ENCODE measurements at regions not wholly inside any gene's neighbourhood (a gene's known extent, or its start where the extent isn't known, plus 50 kb on each side); places are given as distances from the start of the nearest gene placed in this dataset.

GRCh38 chr10:6659451-6659850 lies 79.4 kb upstream of the PRKCQ start:
- intact Hi-C loops (cut with DNase I): no loop called here
- DNase-seq (ENCODE audit: missing footprints) (no peak), ATAC-seq (no peak)

DNA sequence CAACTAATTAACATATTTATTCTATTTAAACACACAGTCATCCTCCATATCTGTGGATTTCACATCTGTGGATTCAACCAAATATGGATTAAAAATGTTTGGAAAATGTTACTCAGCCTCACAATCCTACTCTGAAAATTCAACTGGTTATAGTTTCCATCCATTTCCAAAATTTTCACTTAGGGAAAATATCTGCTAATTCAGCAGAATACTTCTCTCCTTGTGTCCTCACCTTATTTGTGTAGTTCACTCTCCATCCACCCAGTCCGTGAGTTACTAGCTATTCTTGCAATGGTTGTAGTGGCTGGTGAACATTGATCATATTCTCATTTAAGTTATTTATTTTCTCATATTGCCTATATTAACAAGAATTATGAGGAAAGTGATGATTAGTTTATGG lies 77.6 kb upstream of the PRKCQ start:
- no peak for ATAC-seq
- intact Hi-C loops (cut with DNase I): no loop called here
- no peak for DNase-seq (ENCODE audit: missing footprints)

GRCh38 chr10:6657196-6657595 lies 77.1 kb upstream of the PRKCQ start:
- intact Hi-C loops (cut with DNase I): no loop called here
- ATAC-seq (no peak), DNase-seq (ENCODE audit: missing footprints) (no peak)

DNA sequence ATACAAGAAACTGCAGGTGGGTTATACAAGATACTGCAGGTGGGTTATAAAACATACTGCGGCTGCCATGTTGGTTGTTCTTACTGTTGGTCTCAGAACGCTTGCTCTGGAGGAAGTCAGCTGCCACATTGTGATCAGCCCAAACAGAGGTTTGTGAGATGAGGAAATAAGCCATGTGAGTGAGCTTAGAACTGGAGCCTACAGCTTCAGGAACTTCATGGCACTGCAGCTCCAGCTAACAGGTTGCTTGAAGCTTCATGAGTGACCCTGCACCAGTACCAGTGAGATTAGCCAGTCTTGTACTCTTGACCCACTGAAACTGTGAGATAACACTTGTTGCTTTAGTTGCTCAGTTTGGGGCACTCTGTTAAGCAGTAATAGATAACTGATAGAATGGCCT lies 74.5 kb upstream of the PRKCQ start:
- ATAC-seq (no peak), DNase-seq (ENCODE audit: missing footprints) (no peak)
- intact Hi-C loops (cut with DNase I): no loop called here

GRCh38 chr10:6650586-6650985 lies 70.5 kb upstream of the PRKCQ start:
- no peak for DNase-seq (ENCODE audit: missing footprints)
- ATAC-seq: no peak
- intact Hi-C loops (cut with DNase I): no loop called here

- no peak for DNase-seq (ENCODE audit: missing footprints)
- intact Hi-C loops (cut with DNase I): no loop called here
Observed at GRCh38 chr10:6649903-6650302, 69.8 kb upstream of the PRKCQ start.

DNA sequence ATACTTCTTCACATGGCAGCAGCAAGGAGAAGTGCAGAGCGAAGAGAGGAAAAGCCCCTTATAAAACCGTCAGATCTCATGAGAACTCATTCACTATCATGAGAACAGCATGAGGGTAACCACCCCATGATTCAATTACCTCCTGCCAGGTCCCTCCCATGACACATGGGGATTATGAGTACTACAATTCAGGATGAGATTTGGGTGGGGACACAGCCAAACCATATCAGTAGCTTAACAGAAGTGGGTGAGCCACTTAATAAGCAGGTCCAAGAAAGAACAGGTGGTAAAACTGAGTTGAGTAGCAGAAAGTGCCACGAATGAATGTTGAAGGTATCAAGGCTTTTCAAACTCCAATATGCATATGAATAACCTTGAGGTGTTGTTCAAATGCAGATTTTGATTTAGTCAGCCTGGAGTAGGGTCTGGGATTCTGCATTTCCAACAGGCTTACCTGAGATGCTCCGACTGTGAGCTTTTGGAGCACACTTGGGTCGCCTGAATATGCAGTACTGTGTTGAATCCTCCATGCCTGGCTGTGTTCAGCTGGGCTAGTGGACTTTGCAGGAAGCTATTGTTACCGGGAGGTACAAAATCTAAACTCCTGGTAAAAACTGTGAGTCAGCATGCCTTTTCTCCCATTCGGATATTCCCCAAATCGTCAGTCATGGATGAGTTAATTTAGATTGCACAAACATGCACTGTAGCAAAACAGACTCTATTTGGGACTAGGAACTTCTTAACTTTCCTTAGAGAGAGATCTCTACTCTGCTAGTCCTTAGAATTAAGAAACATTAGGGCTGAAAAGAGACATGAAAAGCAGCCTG lies 69.0 kb upstream of the PRKCQ start:
- ATAC-seq (no peak), DNase-seq (ENCODE audit: missing footprints) (no peak)
- intact Hi-C loops (cut with DNase I): no loop called here

More at GRCh38 chr10:6649903-6650302, 69.8 kb upstream of the PRKCQ start:
- ATAC-seq: no peak

DNA sequence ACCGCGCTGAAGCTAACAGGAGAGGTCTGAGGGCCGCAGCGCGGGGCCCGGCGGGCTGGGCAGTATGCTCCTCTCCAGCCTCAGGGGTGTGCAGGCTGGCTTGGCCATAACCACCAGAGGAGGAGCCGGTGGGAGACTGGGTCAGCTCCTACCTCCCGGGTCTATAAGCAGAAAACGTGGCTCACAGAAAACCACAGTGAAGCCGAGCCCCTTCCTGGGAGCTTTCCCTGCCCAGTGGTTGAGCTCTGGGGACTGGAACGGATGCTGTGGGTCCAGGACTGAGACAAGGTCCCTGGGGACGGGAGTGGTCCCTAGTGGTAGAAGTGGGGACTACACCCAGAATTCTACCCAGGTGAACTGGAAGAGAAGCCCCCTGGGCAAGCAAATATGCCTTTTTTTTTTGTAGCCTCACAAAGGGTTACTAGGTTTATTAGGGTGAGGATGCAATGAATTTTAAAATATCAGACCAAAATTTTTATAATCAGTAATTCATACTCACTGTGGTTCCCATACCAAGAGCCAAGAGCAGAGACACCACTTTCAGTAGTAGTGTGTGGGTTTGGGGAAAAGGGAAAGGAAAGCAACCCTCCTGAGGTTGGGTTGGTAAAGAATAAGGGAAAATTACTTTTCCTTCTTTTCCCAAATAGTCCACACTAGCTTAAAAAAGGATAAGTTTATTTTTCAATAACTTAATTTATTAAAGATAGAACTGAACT lies 67.9 kb upstream of the PRKCQ start:
- ATAC-seq (no peak), DNase-seq (ENCODE audit: missing footprints) (peak; percentile 60)
- intact Hi-C loops (cut with DNase I): no loop called here

DNA sequence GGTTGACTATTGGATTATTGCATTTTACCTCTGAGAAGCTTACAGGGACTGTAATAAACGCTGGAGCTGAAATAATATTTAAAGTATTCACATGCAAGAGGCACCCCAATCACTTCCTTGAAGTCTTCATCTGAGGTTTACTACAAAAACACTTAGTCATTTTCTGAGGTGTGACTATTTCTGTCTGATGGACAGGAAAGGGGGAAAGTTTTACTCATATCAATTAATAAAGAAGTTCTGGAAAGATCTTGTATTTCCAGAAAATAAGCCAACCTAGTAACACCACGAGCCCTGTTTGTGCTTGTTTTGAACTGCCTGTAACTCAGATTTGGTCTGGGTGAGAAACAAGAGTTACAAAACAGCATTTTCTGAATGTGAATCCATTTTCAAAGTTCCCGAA lies 63.9 kb upstream of the PRKCQ start:
- ATAC-seq: no peak
- intact Hi-C loops (cut with DNase I): no loop called here
- DNase-seq (ENCODE audit: missing footprints): no peak

DNA sequence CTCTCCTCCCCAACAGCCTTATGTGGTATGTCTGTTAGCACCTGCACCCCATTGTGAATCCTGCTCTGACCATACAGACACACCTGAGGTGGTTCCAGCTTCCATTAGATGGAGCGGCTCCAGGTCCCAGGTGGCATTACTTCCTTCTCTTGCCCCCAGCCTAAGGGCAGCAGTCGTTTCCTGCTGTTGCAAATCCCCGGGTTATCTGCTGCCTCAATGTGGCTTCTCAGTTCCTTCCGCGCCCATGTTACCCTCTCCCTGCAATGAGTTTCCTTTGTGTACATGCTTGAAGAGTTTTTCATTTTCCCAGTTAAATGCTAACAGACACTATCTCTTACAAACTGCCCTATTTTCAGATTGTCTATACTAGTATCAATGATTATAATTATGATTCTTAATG lies 62.8 kb upstream of the PRKCQ start:
- ATAC-seq: no peak
- no peak for DNase-seq (ENCODE audit: missing footprints)
- intact Hi-C loops (cut with DNase I): no loop called here

GRCh38 chr10:6640433-6641040 lies 60.5 kb upstream of the PRKCQ start:
- no peak for ATAC-seq
- intact Hi-C loops (cut with DNase I): no loop called here
- DNase-seq (ENCODE audit: missing footprints): no peak

DNA sequence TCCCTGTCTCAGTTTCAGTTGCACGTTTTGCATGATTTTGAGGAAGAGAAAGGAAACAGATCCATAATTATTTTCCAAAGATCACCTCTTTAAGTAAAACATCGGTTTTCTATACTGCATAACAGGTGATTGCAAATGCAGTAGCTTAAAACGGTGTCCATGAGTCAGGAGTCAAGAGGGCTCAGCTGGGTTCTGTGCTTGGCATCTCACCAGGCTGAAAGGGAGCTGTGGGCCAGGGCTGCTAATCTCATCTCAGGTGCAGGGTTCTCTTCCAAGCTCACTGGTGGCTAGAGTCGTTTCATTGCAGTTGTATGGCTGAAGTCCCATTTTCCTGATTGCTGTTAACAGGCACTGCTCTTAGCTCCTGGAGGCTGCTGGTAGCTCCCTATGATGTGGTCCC lies 57.0 kb upstream of the PRKCQ start:
- ATAC-seq (no peak), DNase-seq (ENCODE audit: missing footprints) (no peak)
- intact Hi-C loops (cut with DNase I): no loop called here

- ATAC-seq: no peak
- no peak for DNase-seq (ENCODE audit: missing footprints)
- intact Hi-C loops (cut with DNase I): no loop called here
Observed at GRCh38 chr10:6635784-6636183, 55.7 kb upstream of the PRKCQ start.
